Left ventricle myocardium inferior (tissue), 1 donor: ENCODE measurements at regions not wholly inside any gene's neighbourhood (a gene's known extent, or its start where the extent isn't known, plus 50 kb on each side); places are given as distances from the start of the nearest gene placed in this dataset.

Source experiments
- DNase-seq: peaks from one replicate; pipeline ENCODE4 v3.0.0-alpha.2; 2020
- H3K27ac ChIP-seq: fragments of 200-600 bp; replicated peaks from 2 replicates; pipeline ENCODE4 v1.8.0; 2021
- H3K27me3 ChIP-seq: fragments of 200-600 bp; 2 replicates; pipeline ENCODE4 v1.8.0; 2021; ENCODE audit warnings: low read depth
- H3K36me3 ChIP-seq: fragments of 200-600 bp; 2 replicates; pipeline ENCODE4 v1.8.0; 2021
- H3K4me1 ChIP-seq: fragments of 200-600 bp; 2 replicates; pipeline ENCODE4 v1.8.0; 2021
- H3K4me3 ChIP-seq: fragments of 200-600 bp; 2 replicates; pipeline ENCODE4 v1.8.0; 2021; ENCODE audit warnings: mild to moderate bottlenecking, moderate library complexity
- H3K9me3 ChIP-seq: fragments of 200-600 bp; replicated peaks from 2 replicates; pipeline ENCODE4 v1.8.0; 2021
- CTCF ChIP-seq: fragments of 200-600 bp; IDR thresholded peaks from 2 replicates; pipeline ENCODE4 v1.8.0; 2021; ENCODE audit warnings: antibody characterized with exemption, mild to moderate bottlenecking, borderline replicate concordance
- intact Hi-C: fragments of 100-400 bp; cut with micrococcal nuclease; formaldehyde crosslinking; loops from one replicate; pipeline ENCODE4 v1.11.0; 2022
- donor health status: DM: no; HTN: yes; CAD: no; lungs with severe emphysema.

DNA sequence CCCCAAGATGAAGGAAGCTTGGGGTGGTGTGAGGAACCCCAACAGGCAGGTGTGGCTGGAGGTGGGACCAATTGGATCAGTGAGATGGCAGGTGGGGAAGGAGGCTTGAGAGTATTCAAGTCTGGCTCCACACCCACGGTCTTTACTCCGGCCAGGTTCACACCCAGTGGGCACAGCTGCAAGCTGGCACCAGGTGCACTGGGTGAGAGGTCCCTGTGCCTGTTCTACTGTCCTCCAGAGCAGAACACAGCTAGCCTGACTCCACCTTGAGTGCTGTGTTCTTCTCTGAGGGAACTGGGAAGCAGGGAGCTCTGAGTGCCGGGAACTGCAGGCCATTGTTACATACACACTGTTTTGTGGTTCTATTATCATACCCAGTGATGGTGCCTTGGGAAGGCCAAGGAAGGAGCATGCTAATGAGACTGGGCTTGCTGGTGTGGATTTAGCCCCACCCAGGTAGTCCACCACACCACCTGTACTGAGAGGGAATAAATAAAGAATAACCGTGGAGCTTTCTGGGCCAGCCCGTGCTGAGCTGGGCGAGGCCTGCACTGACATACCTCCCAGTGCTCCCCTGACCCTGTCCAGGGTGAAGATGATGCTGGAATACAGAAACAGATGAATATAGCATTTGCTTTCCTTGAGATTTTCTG, 93.4 kb downstream of the ABHD5 start:
- intact Hi-C loops: no loop called here
- Histone ChIP-seq H3K4me1 (no peaks in the 10 kb centered on the region), H3K27ac (no peak overlapping the region), H3K4me3 (no peak overlapping the region), H3K9me3 (no peaks in the 10 kb centered on the region), H3K36me3 (no peaks in the 10 kb centered on the region), H3K27me3 (peaks cover 21% of the 10 kb centered on the region)
- TF ChIP-seq CTCF: no peak
- DNase-seq: no peak

- Histone ChIP-seq H3K4me3 (no peak overlapping the region), H3K36me3 (no peaks in the 10 kb centered on the region), H3K9me3 (no peaks in the 10 kb centered on the region), H3K4me1 (no peaks in the 10 kb centered on the region), H3K27ac (no peak overlapping the region), H3K27me3 (peaks cover 21% of the 10 kb centered on the region)
- intact Hi-C loops: no loop called here
- TF ChIP-seq CTCF: no peak
- no peak for DNase-seq
Observed at GRCh38 chr3:43784640-43785011, 93.9 kb downstream of the ABHD5 start.

- H3K27ac ChIP-seq: no peak overlapping the region
- no peaks in the 10 kb centered on the region for H3K9me3 ChIP-seq
- H3K4me1 ChIP-seq: no peaks in the 10 kb centered on the region
- H3K36me3 ChIP-seq: no peaks in the 10 kb centered on the region
- intact Hi-C loops: no loop called here
- H3K4me3 ChIP-seq: no peak overlapping the region
- no peak for TF ChIP-seq CTCF
- no peak for DNase-seq
- peaks cover 21% of the 10 kb centered on the region for H3K27me3 ChIP-seq
Observed at GRCh38 chr3:43785551-43785950, 94.8 kb downstream of the ABHD5 start.

- Histone ChIP-seq H3K4me1 (no peaks in the 10 kb centered on the region), H3K9me3 (no peaks in the 10 kb centered on the region), H3K27ac (no peak overlapping the region), H3K27me3 (peaks cover 21% of the 10 kb centered on the region), H3K4me3 (no peak overlapping the region), H3K36me3 (no peaks in the 10 kb centered on the region)
- no peak for DNase-seq
- TF ChIP-seq CTCF: no peak
- intact Hi-C loops: no loop called here
Observed at GRCh38 chr3:43786102-43786501, 95.4 kb downstream of the ABHD5 start.

GRCh38 chr3:43786526-43787305, 96.0 kb downstream of the ABHD5 start:
- H3K9me3 ChIP-seq: no peaks in the 10 kb centered on the region

More at GRCh38 chr3:43786526-43787305, 96.0 kb downstream of the ABHD5 start:
- Histone ChIP-seq H3K4me3 (no peak overlapping the region), H3K27me3 (peaks cover 21% of the 10 kb centered on the region), H3K27ac (no peak overlapping the region), H3K4me1 (no peaks in the 10 kb centered on the region), H3K36me3 (no peaks in the 10 kb centered on the region)
- intact Hi-C loops: no loop called here
- no peak for DNase-seq
- no peak for TF ChIP-seq CTCF
